NB4 (cell line): ENCODE measurements at regions not wholly inside any gene's neighbourhood (a gene's known extent, or its start where the extent isn't known, plus 50 kb on each side); places are given as distances from the start of the nearest gene placed in this dataset.

Source experiments
- CTCF ChIP-seq: IDR thresholded peaks from one replicate; pipeline ENCODE4 v1.5.1; 2012; ENCODE audit warnings: low read depth, low read length
- MAX ChIP-seq: IDR thresholded peaks from 2 replicates; pipeline ENCODE4 v1.6.1; 2011; ENCODE audit warnings: low read depth, low read length
- POLR2A ChIP-seq: IDR thresholded peaks from 2 replicates; pipeline ENCODE4 v1.6.1; 2011; ENCODE audit warnings: mild to moderate bottlenecking; ENCODE audit not compliant: insufficient read length; ENCODE audit errors: extremely low read depth

- no peak for TF ChIP-seq CTCF
- no peak for TF ChIP-seq POLR2A
- no peak for TF ChIP-seq MAX
These were observed 91.3 kb upstream of the FAM171A1 start for GRCh38 chr10:15462253-15462897.
